GM21737 (cell line): ENCODE measurements at regions not wholly inside any gene's neighbourhood (a gene's known extent, or its start where the extent isn't known, plus 50 kb on each side); places are given as distances from the start of the nearest gene placed in this dataset.

Source experiments
- ATAC-seq: cut with Tn5 transposase; IDR thresholded peaks from one replicate; pipeline ENCODE4 v1.9.1; 2021; ENCODE audit warnings: mild to moderate bottlenecking, moderate library complexity; ENCODE audit not compliant: unreplicated experiment

- no peak for ATAC-seq
These were observed 74.2 kb upstream of the BMP2 start for GRCh38 chr20:6693178-6693807.

GRCh38 chr20:6692566-6693173 is 74.8 kb upstream of the BMP2 start:
- no peak for ATAC-seq

GRCh38 chr20:6691516-6691915 is 76.0 kb upstream of the BMP2 start:
- ATAC-seq: no peak

GRCh38 chr20:6689339-6689973 is 78.0 kb upstream of the BMP2 start:
- ATAC-seq: no peak

GRCh38 chr20:6686171-6686570 is 81.3 kb upstream of the BMP2 start:
- ATAC-seq: no peak

GRCh38 chr20:6685626-6686025 is 81.9 kb upstream of the BMP2 start:
- ATAC-seq: no peak

GRCh38 chr20:6685181-6685582 is 82.3 kb upstream of the BMP2 start:
- no peak for ATAC-seq

- ATAC-seq: no peak
These were observed 84.2 kb upstream of the BMP2 start for GRCh38 chr20:6683021-6683977.

- ATAC-seq: no peak
These were observed 86.6 kb upstream of the BMP2 start for GRCh38 chr20:6680854-6681253.

GRCh38 chr20:6680441-6680840 is 87.0 kb upstream of the BMP2 start:
- ATAC-seq: no peak

- no peak for ATAC-seq
These were observed 88.4 kb upstream of the BMP2 start for GRCh38 chr20:6679086-6679485.

- no peak for ATAC-seq
These were observed 89.4 kb upstream of the BMP2 start for GRCh38 chr20:6678101-6678500.

- ATAC-seq: no peak
These were observed 92.7 kb upstream of the BMP2 start for GRCh38 chr20:6674831-6675230.

- no peak for ATAC-seq
These were observed 94.4 kb upstream of the BMP2 start for GRCh38 chr20:6673071-6673470.

- no peak for ATAC-seq
These were observed 95.7 kb upstream of the BMP2 start for GRCh38 chr20:6671829-6672228.

GRCh38 chr20:6668546-6668945 is 98.9 kb upstream of the BMP2 start:
- ATAC-seq: no peak

- ATAC-seq: no peak
These were observed 101.7 kb upstream of the BMP2 start for GRCh38 chr20:6665621-6666355.

- ATAC-seq: no peak
These were observed 102.3 kb upstream of the BMP2 start for GRCh38 chr20:6665161-6665560.

- ATAC-seq: no peak
These were observed 102.9 kb upstream of the BMP2 start for GRCh38 chr20:6664574-6664973.

GRCh38 chr20:6663751-6664388 is 103.6 kb upstream of the BMP2 start:
- no peak for ATAC-seq
